Neural progenitor cell (in vitro differentiated cells): ENCODE measurements at regions not wholly inside any gene's neighbourhood (a gene's known extent, or its start where the extent isn't known, plus 50 kb on each side); places are given as distances from the start of the nearest gene placed in this dataset.

Experiments used
- CTCF ChIP-seq: fragments of 200-600 bp; sonication (generic); IDR thresholded peaks from 2 replicates; pipeline ENCODE4 v1.5.1; 2017; ENCODE audit warnings: antibody characterized with exemption, mild to moderate bottlenecking
- EZH2phosphoT487 ChIP-seq: fragments of 200-600 bp; sonication (generic); IDR thresholded peaks from 2 replicates; pipeline ENCODE4 v1.6.1; 2017; ENCODE audit warnings: antibody characterized with exemption

- no peak for TF ChIP-seq CTCF
- no peak for TF ChIP-seq EZH2phosphoT487
These were observed 104.8 kb downstream of the DMRTA2 start for GRCh38 chr1:50318428-50318827.
